AG04449 (cell line): ENCODE measurements at regions not wholly inside any gene's neighbourhood (a gene's known extent, or its start where the extent isn't known, plus 50 kb on each side); places are given as distances from the start of the nearest gene placed in this dataset.

ENCODE experiments used
- CTCF ChIA-PET: fragments of 350-600 bp; formaldehyde crosslinking; extraction: SDS; loops from one replicate; lab custom pipeline; 2021; ENCODE audit warnings: antibody characterized with exemption; lab: Yijun Ruan, JAX
- POLR2A ChIA-PET: fragments of 400-600, 350-600 bp; formaldehyde crosslinking; extraction: SDS; loops from one replicate; lab custom pipeline; 2020; ENCODE audit warnings: antibody characterized with exemption, inconsistent platforms; lab: Yijun Ruan, JAX
- DNase-seq: peaks from one replicate; pipeline ENCODE4 v3.0.0-alpha.2; 2010; ENCODE audit warnings: low read depth, low spot score
- H3K4me3 ChIP-seq: 2 replicates; pipeline ENCODE4 v1.5.1; 2011; ENCODE audit warnings: low read depth, mild to moderate bottlenecking, control low read depth, low read length
- CTCF ChIP-seq: IDR thresholded peaks from one replicate; pipeline ENCODE4 v1.5.1; 2011; ENCODE audit warnings: mild to moderate bottlenecking, moderate library complexity, low read length, control low read depth, inconsistent platforms; ENCODE audit not compliant: insufficient read depth; ENCODE audit errors: missing control alignments

DNA sequence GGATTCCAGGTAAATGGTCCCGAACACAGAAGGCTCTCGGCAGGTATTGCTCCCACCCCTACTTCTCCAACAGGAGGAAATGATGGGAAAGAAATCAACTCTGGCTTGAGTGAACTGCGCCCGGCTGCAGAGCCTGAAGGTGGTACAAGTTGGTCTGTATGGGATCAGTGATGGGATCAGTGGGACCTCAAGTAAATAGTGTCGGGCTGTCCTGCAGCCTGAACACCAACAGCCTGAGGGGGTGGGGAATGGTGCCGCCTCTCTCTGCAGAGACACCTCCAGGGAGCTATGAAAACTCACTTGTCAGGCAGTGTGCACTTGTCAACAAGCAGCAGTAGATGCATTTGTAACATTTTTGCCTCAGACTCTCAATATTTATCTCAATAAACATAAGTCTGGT, 183.5 kb downstream of the MATN1 start:
- DNase-seq, result no peak
- CTCF ChIA-PET, result no interaction called here
- no peak for TF ChIP-seq CTCF
- POLR2A ChIA-PET, result no interaction called here
- no peak overlapping the region for H3K4me3 ChIP-seq

DNA sequence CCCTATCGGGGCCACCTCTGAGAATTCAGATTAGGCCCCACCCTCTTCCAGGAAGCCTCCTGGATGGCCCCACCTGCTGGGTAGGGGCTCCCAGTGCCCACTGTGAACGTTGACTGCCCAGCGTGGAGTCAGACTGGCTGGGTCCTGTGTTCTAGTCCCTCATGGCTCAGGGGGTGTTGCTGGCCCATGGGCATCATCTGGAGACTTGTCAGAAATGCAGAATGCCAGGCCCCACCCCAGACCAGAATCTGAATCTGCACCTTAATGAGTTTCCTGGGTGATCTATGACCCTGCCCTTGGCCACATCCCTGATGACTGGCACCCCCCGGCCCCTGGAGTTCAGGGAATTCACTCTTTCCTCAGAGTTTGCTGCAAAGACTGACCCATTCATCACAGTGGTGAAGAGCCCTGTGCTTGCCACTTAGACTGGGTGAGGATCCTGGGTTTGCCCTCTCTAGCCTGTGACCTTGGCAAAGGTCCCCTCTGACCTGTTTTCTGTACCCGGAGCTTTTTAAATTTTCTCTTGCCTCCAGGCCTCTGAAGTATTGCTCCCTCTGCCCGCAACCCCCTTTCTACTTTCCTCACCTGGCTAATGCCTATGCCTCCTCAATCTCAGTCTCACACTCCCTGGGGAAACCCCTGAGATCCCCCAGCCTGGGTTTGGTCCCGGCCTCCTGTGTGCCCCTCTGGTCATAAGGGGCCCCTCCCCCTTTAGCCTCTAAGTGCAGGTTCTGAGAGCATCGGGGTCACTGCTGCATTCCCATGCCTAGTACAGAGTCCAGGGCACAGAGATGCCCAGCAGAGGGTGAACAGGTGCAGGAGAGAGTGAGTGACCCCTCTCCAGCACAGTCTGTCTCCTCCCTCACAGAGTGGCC, 184.2 kb downstream of the MATN1 start:
- POLR2A ChIA-PET, result no interaction called here
- TF ChIP-seq CTCF, result no peak
- no peak overlapping the region for H3K4me3 ChIP-seq
- no peak for DNase-seq
- CTCF ChIA-PET, result no interaction called here

DNA sequence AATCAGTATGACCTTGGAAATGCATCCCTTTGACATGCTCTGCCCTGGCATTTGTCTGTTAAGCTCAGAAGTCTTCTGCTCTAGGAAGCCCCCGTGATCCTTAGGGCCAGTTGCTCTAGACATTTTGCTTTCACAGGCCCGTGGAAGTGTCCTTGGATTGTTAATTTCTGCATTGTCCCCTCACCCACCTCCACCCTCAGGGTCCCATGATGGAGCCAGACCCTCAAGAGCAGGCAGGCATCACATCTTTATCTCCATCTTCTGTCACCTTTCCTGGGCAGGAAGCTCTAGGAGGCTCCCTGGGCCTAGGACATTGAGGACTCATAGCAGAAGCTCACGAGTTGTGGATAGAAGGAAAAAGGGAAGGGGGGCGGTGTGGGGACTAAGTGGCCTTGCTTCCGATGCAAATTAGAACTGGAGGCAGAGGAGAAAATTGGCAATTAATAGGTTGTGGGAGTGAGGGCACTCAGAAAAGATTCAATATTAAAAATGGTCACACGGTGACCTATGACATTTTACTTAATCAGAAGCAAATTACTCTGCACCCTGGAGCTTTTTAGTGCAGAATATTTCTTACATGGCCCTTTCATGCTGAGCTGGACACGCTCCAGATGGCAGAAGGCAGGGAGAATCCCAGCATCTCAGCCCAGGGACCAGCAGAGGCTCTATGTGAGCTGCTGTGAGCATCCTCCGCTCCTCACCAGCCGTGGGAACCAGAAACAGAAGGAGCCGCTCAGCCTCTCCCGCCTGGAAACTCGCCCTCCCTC, 185.0 kb downstream of the MATN1 start:
- no peak for TF ChIP-seq CTCF
- H3K4me3 ChIP-seq, result no peak overlapping the region
- CTCF ChIA-PET, result no interaction called here
- DNase-seq, result no peak
- POLR2A ChIA-PET, result no interaction called here

GRCh38 chr1:30537279-30537678, 186.1 kb downstream of the MATN1 start:
- DNase-seq, result no peak
- no peak overlapping the region for H3K4me3 ChIP-seq
- TF ChIP-seq CTCF, result no peak
- ChIA-PET POLR2A (no interaction called here), CTCF (no interaction called here)

- CTCF ChIA-PET, result no interaction called here
- POLR2A ChIA-PET, result no interaction called here
- TF ChIP-seq CTCF, result no peak
- no peak overlapping the region for H3K4me3 ChIP-seq
- no peak for DNase-seq
These were observed 186.9 kb downstream of the MATN1 start for GRCh38 chr1:30536530-30536929.
